ENCODE measurements at regions not wholly inside any gene's neighbourhood (a gene's known extent, or its start where the extent isn't known, plus 50 kb on each side); places are given as distances from the start of the nearest gene placed in this dataset.

DNA sequence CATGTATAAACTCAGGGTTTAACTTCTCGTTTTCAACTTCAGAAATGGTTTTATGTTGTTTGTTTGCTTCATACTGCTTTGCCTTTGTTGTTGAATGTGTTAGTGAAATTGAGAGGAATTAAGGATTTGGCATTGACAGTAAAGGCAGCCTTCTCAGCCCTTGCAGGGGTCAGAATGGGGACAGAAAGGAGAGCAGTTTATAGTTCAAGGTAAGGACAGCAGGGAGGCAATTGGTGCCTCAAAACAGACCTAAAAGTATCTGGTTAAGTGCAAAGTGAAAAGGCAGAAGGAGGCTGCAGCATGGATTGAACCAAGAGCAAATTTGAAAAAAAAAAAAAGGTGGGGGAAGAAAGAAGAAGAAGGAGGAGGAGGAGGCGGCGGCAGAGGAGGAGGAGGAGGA, 835.0 kb upstream of the ADGRL3 start:
- TF ChIP-seq, protein P1, sequence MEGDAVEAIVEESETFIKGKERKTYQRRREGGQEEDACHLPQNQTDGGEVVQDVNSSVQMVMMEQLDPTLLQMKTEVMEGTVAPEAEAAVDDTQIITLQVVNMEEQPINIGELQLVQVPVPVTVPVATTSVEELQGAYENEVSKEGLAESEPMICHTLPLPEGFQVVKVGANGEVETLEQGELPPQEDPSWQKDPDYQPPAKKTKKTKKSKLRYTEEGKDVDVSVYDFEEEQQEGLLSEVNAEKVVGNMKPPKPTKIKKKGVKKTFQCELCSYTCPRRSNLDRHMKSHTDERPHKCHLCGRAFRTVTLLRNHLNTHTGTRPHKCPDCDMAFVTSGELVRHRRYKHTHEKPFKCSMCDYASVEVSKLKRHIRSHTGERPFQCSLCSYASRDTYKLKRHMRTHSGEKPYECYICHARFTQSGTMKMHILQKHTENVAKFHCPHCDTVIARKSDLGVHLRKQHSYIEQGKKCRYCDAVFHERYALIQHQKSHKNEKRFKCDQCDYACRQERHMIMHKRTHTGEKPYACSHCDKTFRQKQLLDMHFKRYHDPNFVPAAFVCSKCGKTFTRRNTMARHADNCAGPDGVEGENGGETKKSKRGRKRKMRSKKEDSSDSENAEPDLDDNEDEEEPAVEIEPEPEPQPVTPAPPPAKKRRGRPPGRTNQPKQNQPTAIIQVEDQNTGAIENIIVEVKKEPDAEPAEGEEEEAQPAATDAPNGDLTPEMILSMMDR (IDR thresholded peaks at IDR 0.05), result no peak
- TF ChIP-seq POLR2A (IDR thresholded peaks at IDR 0.05), result no peak
